ENCODE measurements at regions not wholly inside any gene's neighbourhood (a gene's known extent, or its start where the extent isn't known, plus 50 kb on each side); places are given as distances from the start of the nearest gene placed in this dataset.

GRCh38 chr20:52841003-52841402 is 131.2 kb upstream of the TSHZ2 start:
- intact Hi-C loops (cut with micrococcal nuclease; ENCODE audit: unreplicated experiment) (no loop called here), in situ Hi-C loops (cut with HindIII; ENCODE audit: low pct_unique_long_range_greater_than_20kb, low sequenced_read_pairs) (no loop called here)
- no peak overlapping the region for H3K4me3 ChIP-seq (ENCODE audit: low read depth in 2 of 2, low read length in 2 of 2)
- ChIA-PET POLR2A (no interaction called here), CTCF (no interaction called here)
- ATAC-seq (no peak), DNase-seq (ENCODE audit: low read depth, low spot score) (no peak)
- H3K36me3 ChIP-seq (ENCODE audit: control insufficient read depth, insufficient read depth, low read length): no peaks in the 10 kb centered on the region
- H3K9me3 ChIP-seq (ENCODE audit: control insufficient read depth, insufficient read depth, low read depth, low read length): no peaks in the 10 kb centered on the region
- TF ChIP-seq, protein P1, sequence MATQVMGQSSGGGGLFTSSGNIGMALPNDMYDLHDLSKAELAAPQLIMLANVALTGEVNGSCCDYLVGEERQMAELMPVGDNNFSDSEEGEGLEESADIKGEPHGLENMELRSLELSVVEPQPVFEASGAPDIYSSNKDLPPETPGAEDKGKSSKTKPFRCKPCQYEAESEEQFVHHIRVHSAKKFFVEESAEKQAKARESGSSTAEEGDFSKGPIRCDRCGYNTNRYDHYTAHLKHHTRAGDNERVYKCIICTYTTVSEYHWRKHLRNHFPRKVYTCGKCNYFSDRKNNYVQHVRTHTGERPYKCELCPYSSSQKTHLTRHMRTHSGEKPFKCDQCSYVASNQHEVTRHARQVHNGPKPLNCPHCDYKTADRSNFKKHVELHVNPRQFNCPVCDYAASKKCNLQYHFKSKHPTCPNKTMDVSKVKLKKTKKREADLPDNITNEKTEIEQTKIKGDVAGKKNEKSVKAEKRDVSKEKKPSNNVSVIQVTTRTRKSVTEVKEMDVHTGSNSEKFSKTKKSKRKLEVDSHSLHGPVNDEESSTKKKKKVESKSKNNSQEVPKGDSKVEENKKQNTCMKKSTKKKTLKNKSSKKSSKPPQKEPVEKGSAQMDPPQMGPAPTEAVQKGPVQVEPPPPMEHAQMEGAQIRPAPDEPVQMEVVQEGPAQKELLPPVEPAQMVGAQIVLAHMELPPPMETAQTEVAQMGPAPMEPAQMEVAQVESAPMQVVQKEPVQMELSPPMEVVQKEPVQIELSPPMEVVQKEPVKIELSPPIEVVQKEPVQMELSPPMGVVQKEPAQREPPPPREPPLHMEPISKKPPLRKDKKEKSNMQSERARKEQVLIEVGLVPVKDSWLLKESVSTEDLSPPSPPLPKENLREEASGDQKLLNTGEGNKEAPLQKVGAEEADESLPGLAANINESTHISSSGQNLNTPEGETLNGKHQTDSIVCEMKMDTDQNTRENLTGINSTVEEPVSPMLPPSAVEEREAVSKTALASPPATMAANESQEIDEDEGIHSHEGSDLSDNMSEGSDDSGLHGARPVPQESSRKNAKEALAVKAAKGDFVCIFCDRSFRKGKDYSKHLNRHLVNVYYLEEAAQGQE (IDR thresholded peaks at IDR 0.05; ENCODE audit: insufficient read depth in 1 of 2, low read depth in 2 of 2, low read length in 1 of 2): no peak
- TF ChIP-seq CTCF (IDR thresholded peaks at IDR 0.05) (no peak), SIN3A (IDR thresholded peaks at IDR 0.05; ENCODE audit: borderline replicate concordance, insufficient read depth, low read depth, low read length) (no peak), POLR2AphosphoS5 (IDR thresholded peaks at IDR 0.05; ENCODE audit: low read depth, low read length) (no peak), TCF7L2 (IDR thresholded peaks at IDR 0.05; ENCODE audit: low read depth, low read length) (no peak)
- H3K27ac ChIP-seq (ENCODE audit: low read length): no peak overlapping the region
- no peaks in the 10 kb centered on the region for H3K4me1 ChIP-seq (ENCODE audit: control insufficient read depth, insufficient read depth, low read length)
- BruUV-seq (replicated peaks): no TSS peak
- H3K27me3 ChIP-seq (ENCODE audit: control insufficient read depth, insufficient read depth, low read length): no peaks in the 10 kb centered on the region

- Histone ChIP-seq H3K36me3 (ENCODE audit: control insufficient read depth, insufficient read depth, low read length) (no peaks in the 10 kb centered on the region), H3K4me1 (ENCODE audit: control insufficient read depth, insufficient read depth, low read length) (no peaks in the 10 kb centered on the region), H3K9me3 (ENCODE audit: control insufficient read depth, insufficient read depth, low read depth, low read length) (no peaks in the 10 kb centered on the region), H3K27ac (ENCODE audit: low read length) (no peak overlapping the region), H3K27me3 (ENCODE audit: control insufficient read depth, insufficient read depth, low read length) (no peaks in the 10 kb centered on the region), H3K4me3 (ENCODE audit: low read depth in 2 of 2, low read length in 2 of 2) (no peak overlapping the region)
- intact Hi-C loops (cut with micrococcal nuclease; ENCODE audit: unreplicated experiment) (no loop called here), in situ Hi-C loops (cut with HindIII; ENCODE audit: low pct_unique_long_range_greater_than_20kb, low sequenced_read_pairs) (no loop called here)
- ATAC-seq (no peak), DNase-seq (ENCODE audit: low read depth, low spot score) (no peak)
- BruUV-seq (replicated peaks): no TSS peak
- POLR2A ChIA-PET: no interaction called here
- TF ChIP-seq TCF7L2 (IDR thresholded peaks at IDR 0.05; ENCODE audit: low read depth, low read length) (no peak), SIN3A (IDR thresholded peaks at IDR 0.05; ENCODE audit: borderline replicate concordance, insufficient read depth, low read depth, low read length) (no peak), CTCF (IDR thresholded peaks at IDR 0.05) (no peak), POLR2AphosphoS5 (IDR thresholded peaks at IDR 0.05; ENCODE audit: low read depth, low read length) (no peak)
- TF ChIP-seq, protein P1 (IDR thresholded peaks at IDR 0.05; ENCODE audit: insufficient read depth in 1 of 2, low read depth in 2 of 2, low read length in 1 of 2): no peak
- CTCF ChIA-PET: no interaction called here
Measured at GRCh38 chr20:52840041-52840440, 132.1 kb upstream of the TSHZ2 start.
